HCT116 (cell line): ENCODE measurements at regions not wholly inside any gene's neighbourhood (a gene's known extent, or its start where the extent isn't known, plus 50 kb on each side); places are given as distances from the start of the nearest gene placed in this dataset.

ENCODE experiments used
- ATAC-seq: fragments of 200-7000 bp; cut with Tn5 transposase; 2 replicates; pipeline ENCODE4 v1.9.1; 2020; ENCODE audit warnings: mild to moderate bottlenecking, moderate library complexity
- BruUV-seq: library from RNA; stranded (reverse); fragments of 400-500 nt; replicated peaks from 2 replicates; lab custom pipeline; 2021; lab: Mats Ljungman, UMichigan
- CTCF ChIA-PET: fragments of 300-600 bp; sonication (Branson Sonifier 250); formaldehyde crosslinking; loops from one replicate; lab custom pipeline; 2021; ENCODE audit warnings: antibody characterized with exemption; lab: Charles Lee
- POLR2A ChIA-PET: fragments of 300-600, 350-600 bp; sonication (Branson Sonifier 250); formaldehyde crosslinking; loops from one replicate; lab custom pipeline; 2021; ENCODE audit warnings: antibody characterized with exemption; lab: Charles Lee
- RAD21 ChIA-PET, 2 experiments: fragments of 300-600 bp; sonication (Branson Sonifier 250); formaldehyde crosslinking; loops; one replicate each; lab custom pipeline; 2023; ENCODE audit warnings: low total read pairs in 2 of 2; ENCODE audit not compliant: uncharacterized antibody in 2 of 2, unreplicated experiment in 2 of 2, low non-redundant PET in 1 of 2; lab: Charles Lee
- DNase-seq: peaks from one replicate; pipeline ENCODE4 v3.0.0-alpha.2; 2010; ENCODE audit warnings: low read depth, low spot score
- H2AFZ ChIP-seq: fragments of 200-600 bp; shearing (Covaris generic), sonication (generic); 2 replicates; pipeline ENCODE4 v1.6.1; 2017; ENCODE audit warnings: low read depth, mixed run types, mixed read lengths, antibody characterized with exemption, low read length; ENCODE audit not compliant: poor library complexity, severe bottlenecking
- H3K27ac ChIP-seq: 2 replicates; pipeline ENCODE4 v1.5.1; 2012; ENCODE audit warnings: low read depth, low read length
- H3K27me3 ChIP-seq: fragments of 200-600 bp; sonication (generic); 2 replicates; pipeline ENCODE4 v1.6.1; 2016; ENCODE audit warnings: mixed run types, low read length, mixed read lengths; ENCODE audit not compliant: insufficient read depth
- H3K36me3 ChIP-seq, 2 experiments: fragments of 200-500 bp in 1 of 2; fragments of 200-600 bp in 1 of 2; sonication (Bioruptor generic) in 1 of 2; sonication (generic) in 1 of 2; 2 replicates each; pipeline versions ENCODE4 v1.5.1 to v1.6.1; 2014 to 2016; ENCODE audit warnings: low read length in 2 of 2, inconsistent platforms in 1 of 2, mixed read lengths in 1 of 2, mixed run types in 1 of 2; ENCODE audit not compliant: insufficient read depth in 2 of 2, control insufficient read depth in 1 of 2
- H3K4me1 ChIP-seq, 2 experiments: fragments of 200-600 bp in 1 of 2; sonication (generic) in 1 of 2; 2 replicates each; pipeline versions ENCODE4 v1.5.1 to v1.6.1; 2012 to 2017; ENCODE audit warnings: low read length in 2 of 2, inconsistent platforms in 1 of 2, mild to moderate bottlenecking in 1 of 2, mixed read lengths in 1 of 2, mixed run types in 1 of 2, moderate library complexity in 1 of 2; ENCODE audit not compliant: insufficient read depth in 2 of 2, control insufficient read depth in 1 of 2
- H3K4me2 ChIP-seq: fragments of 200-600 bp; sonication (generic); 2 replicates; pipeline ENCODE4 v1.6.1; 2017; ENCODE audit warnings: mixed run types, low read length, mixed read lengths
- H3K4me3 ChIP-seq, 2 experiments: fragments of 200-600 bp in 1 of 2; sonication (generic) in 1 of 2; replicated peaks in 1 of 2; 2 replicates each; pipeline ENCODE4 v1.5.1; 2011 to 2016; ENCODE audit warnings: low read length in 2 of 2, control low read depth in 1 of 2, low read depth in 1 of 2, mild to moderate bottlenecking in 1 of 2, mixed read lengths in 1 of 2, mixed run types in 1 of 2
- H3K79me2 ChIP-seq: fragments of 200-600 bp; sonication (generic); 2 replicates; pipeline ENCODE4 v1.6.1; 2017; ENCODE audit warnings: mild to moderate bottlenecking, mixed run types, low read length, moderate library complexity, mixed read lengths; ENCODE audit not compliant: insufficient read depth
- H3K9ac ChIP-seq: fragments of 200-600 bp; sonication (generic); 2 replicates; pipeline ENCODE4 v1.6.1; 2016; ENCODE audit warnings: low read length, mixed read lengths
- H3K9me2 ChIP-seq: fragments of 200-600 bp; sonication (generic), shearing (Covaris generic); 2 replicates; pipeline ENCODE4 v1.6.1; 2017; ENCODE audit warnings: mixed run types, mild to moderate bottlenecking, moderate library complexity; ENCODE audit not compliant: insufficient read depth
- H3K9me3 ChIP-seq, 2 experiments: fragments of 200-500 bp in 1 of 2; fragments of 200-600 bp in 1 of 2; sonication (Bioruptor generic) in 1 of 2; sonication (generic) in 1 of 2; 2 replicates each; pipeline ENCODE4 v1.6.1; 2014 to 2017; ENCODE audit warnings: low read length in 2 of 2, mixed read lengths in 2 of 2, inconsistent platforms in 1 of 2, low read depth in 1 of 2, mild to moderate bottlenecking in 1 of 2, mixed run types in 1 of 2, moderate library complexity in 1 of 2; ENCODE audit not compliant: control insufficient read depth in 1 of 2, insufficient read depth in 1 of 2
- H4K20me1 ChIP-seq: fragments of 200-600 bp; sonication (generic), shearing (Covaris generic); 2 replicates; pipeline ENCODE4 v1.6.1; 2017; ENCODE audit warnings: mixed run types, mild to moderate bottlenecking, moderate library complexity; ENCODE audit not compliant: insufficient read depth
- ATF3 ChIP-seq: IDR thresholded peaks from 2 replicates; pipeline ENCODE4 v1.6.1; 2012
- CBX3 ChIP-seq: IDR thresholded peaks from 2 replicates; pipeline ENCODE4 v1.6.1; 2012; ENCODE audit warnings: low read depth
- CTCF ChIP-seq, 3 experiments: fragments of 200-600 bp in 1 of 3; sonication (generic) in 1 of 3; IDR thresholded peaks in 2 of 3; conservative IDR thresholded peaks in 1 of 3; 2 replicates each; pipeline ENCODE4 v1.5.1; 2012 to 2017; ENCODE audit warnings: low read depth in 2 of 3, low read length in 2 of 3, antibody characterized with exemption in 1 of 3, borderline replicate concordance in 1 of 3, control low read depth in 1 of 3, mild to moderate bottlenecking in 1 of 3, mixed read lengths in 1 of 3, mixed run types in 1 of 3, moderate library complexity in 1 of 3; ENCODE audit not compliant: insufficient read depth in 1 of 3
- EZH2phosphoT487 ChIP-seq: fragments of 200-600 bp; IDR thresholded peaks from 2 replicates; pipeline ENCODE4 v1.6.1; 2018; ENCODE audit warnings: antibody characterized with exemption, borderline replicate concordance
- FOSL1 ChIP-seq: IDR thresholded peaks from 2 replicates; pipeline ENCODE4 v1.6.1; 2012; ENCODE audit warnings: low read depth
- MAX ChIP-seq: IDR thresholded peaks from 2 replicates; pipeline ENCODE4 v1.6.1; 2012
- POLR2AphosphoS5 ChIP-seq: IDR thresholded peaks from 2 replicates; pipeline ENCODE4 v1.6.1; 2011; ENCODE audit warnings: mild to moderate bottlenecking, low read depth, low read length, moderate library complexity
- SP1 ChIP-seq: IDR thresholded peaks from 2 replicates; pipeline ENCODE4 v1.6.1; 2012; ENCODE audit warnings: low read depth
- TCF7L2 ChIP-seq: IDR thresholded peaks from 2 replicates; pipeline ENCODE4 v1.7.0; 2011; ENCODE audit warnings: borderline replicate concordance, inconsistent platforms; ENCODE audit not compliant: insufficient read depth, insufficient read length; ENCODE audit errors: extremely low read depth
- YY1 ChIP-seq: IDR thresholded peaks from 2 replicates; pipeline ENCODE4 v1.6.1; 2011; ENCODE audit warnings: low read length, low read depth, moderate library complexity, mild to moderate bottlenecking; ENCODE audit not compliant: insufficient replicate concordance; ENCODE audit errors: extremely low read depth
- ZFX ChIP-seq: fragments of 450-650 bp; IDR thresholded peaks from 2 replicates; pipeline ENCODE4 v1.6.1; 2017
- ZNF274 ChIP-seq: fragments of 200-500 bp; sonication (Bioruptor generic); IDR thresholded peaks from 2 replicates; pipeline ENCODE4 v1.6.1; 2014; ENCODE audit warnings: mild to moderate bottlenecking, low read depth, low read length, inconsistent platforms
- intact Hi-C: fragments of 100-400 bp; cut with micrococcal nuclease; formaldehyde crosslinking; loops from 2 replicates; pipeline ENCODE4 v1.10.0; 2022
- TF ChIP-seq, protein P1 (sequence below): IDR thresholded peaks from 2 replicates; pipeline ENCODE4 v1.6.1; 2012; ENCODE audit warnings: low read depth

DNA sequence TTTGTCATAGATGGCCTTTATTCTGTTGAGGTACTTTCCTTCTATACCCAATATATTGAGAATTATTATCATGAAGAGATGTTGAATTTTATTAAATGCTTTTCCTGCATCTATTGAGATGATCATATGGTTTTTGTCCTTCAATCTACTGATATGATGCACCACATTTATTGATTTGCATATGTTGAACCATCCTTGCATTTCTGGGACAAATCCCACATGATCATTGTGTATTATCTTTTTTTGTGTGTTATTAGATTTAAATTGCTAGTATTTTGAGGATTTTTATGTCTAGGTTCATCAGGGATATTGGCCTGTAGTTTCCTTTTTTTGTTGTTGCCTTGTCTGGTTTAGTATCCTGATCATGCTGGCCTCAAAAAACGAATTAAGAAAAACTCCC lies 124.5 kb upstream of the CES5A start:
- Histone ChIP-seq H3K9me3 (no peaks in the 10 kb centered on the region), H3K9me2 (no peaks in the 10 kb centered on the region), H3K9ac (no peak overlapping the region), H2AFZ (no peak overlapping the region), H3K4me2 (no peak overlapping the region), H3K27ac (no peak overlapping the region), H3K4me3 (no peak overlapping the region), H3K27me3 (no peaks in the 10 kb centered on the region), H3K36me3 (no peaks in the 10 kb centered on the region), H3K79me2 (no peaks in the 10 kb centered on the region), H4K20me1 (no peaks in the 10 kb centered on the region), H3K4me1 (no peaks in the 10 kb centered on the region)
- TF ChIP-seq FOSL1 (no peak), CBX3 (no peak), ZNF274 (no peak), EZH2phosphoT487 (no peak), ATF3 (no peak)
- BruUV-seq = no TSS peak
- DNase-seq (no peak), ATAC-seq (no peak)
- POLR2A ChIA-PET = no interaction called here
- intact Hi-C loops = no loop called here
- RAD21 ChIA-PET = no interaction called here
- CTCF ChIA-PET = no interaction called here

- DNase-seq (no peak), ATAC-seq (no peak)
- intact Hi-C loops = no loop called here
- no TSS peak for BruUV-seq
- Histone ChIP-seq H3K4me2 (no peak overlapping the region), H3K4me3 (no peak overlapping the region), H4K20me1 (no peaks in the 10 kb centered on the region), H3K27ac (no peak overlapping the region), H3K36me3 (no peaks in the 10 kb centered on the region), H3K9me2 (no peaks in the 10 kb centered on the region), H3K79me2 (no peaks in the 10 kb centered on the region), H3K9me3 (no peaks in the 10 kb centered on the region), H2AFZ (no peak overlapping the region), H3K4me1 (no peaks in the 10 kb centered on the region), H3K9ac (no peak overlapping the region), H3K27me3 (no peaks in the 10 kb centered on the region; the same call in 1 of the 2 replicates)
- ChIA-PET RAD21 (no interaction called here), POLR2A (no interaction called here), CTCF (no interaction called here)
- TF ChIP-seq TCF7L2 (no peak), CBX3 (no peak), ZFX (no peak), ATF3 (no peak), SP1 (no peak), CTCF (IDR thresholded peaks at IDR 0.05 in 2 of 3, conservative IDR thresholded peaks at IDR 0.05 in 1 of 3; ENCODE audit: borderline replicate concordance in 1 of 3, insufficient read depth in 1 of 3, low read depth in 2 of 3, low read length in 2 of 3) (no peak), POLR2AphosphoS5 (no peak), MAX (no peak), YY1 (no peak), ZNF274 (no peak), EZH2phosphoT487 (no peak)
- TF ChIP-seq, protein P1, sequence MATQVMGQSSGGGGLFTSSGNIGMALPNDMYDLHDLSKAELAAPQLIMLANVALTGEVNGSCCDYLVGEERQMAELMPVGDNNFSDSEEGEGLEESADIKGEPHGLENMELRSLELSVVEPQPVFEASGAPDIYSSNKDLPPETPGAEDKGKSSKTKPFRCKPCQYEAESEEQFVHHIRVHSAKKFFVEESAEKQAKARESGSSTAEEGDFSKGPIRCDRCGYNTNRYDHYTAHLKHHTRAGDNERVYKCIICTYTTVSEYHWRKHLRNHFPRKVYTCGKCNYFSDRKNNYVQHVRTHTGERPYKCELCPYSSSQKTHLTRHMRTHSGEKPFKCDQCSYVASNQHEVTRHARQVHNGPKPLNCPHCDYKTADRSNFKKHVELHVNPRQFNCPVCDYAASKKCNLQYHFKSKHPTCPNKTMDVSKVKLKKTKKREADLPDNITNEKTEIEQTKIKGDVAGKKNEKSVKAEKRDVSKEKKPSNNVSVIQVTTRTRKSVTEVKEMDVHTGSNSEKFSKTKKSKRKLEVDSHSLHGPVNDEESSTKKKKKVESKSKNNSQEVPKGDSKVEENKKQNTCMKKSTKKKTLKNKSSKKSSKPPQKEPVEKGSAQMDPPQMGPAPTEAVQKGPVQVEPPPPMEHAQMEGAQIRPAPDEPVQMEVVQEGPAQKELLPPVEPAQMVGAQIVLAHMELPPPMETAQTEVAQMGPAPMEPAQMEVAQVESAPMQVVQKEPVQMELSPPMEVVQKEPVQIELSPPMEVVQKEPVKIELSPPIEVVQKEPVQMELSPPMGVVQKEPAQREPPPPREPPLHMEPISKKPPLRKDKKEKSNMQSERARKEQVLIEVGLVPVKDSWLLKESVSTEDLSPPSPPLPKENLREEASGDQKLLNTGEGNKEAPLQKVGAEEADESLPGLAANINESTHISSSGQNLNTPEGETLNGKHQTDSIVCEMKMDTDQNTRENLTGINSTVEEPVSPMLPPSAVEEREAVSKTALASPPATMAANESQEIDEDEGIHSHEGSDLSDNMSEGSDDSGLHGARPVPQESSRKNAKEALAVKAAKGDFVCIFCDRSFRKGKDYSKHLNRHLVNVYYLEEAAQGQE = no peak
These were observed 117.9 kb upstream of the CES5A start for GRCh38 chr16:55993088-55993487.
